Fibroblast of peridontal ligament (primary cell): ENCODE measurements at regions not wholly inside any gene's neighbourhood (a gene's known extent, or its start where the extent isn't known, plus 50 kb on each side); places are given as distances from the start of the nearest gene placed in this dataset.
"Not testable (repeated sequence)": the region's sequence is repeated elsewhere in the genome, so short reads cannot be mapped to it uniquely, and the experiment has no call there.

Experiments used
- DNase-seq: peaks from one replicate; pipeline ENCODE4 v3.0.0-alpha.2; 2010; ENCODE audit errors: extremely low read depth

DNA sequence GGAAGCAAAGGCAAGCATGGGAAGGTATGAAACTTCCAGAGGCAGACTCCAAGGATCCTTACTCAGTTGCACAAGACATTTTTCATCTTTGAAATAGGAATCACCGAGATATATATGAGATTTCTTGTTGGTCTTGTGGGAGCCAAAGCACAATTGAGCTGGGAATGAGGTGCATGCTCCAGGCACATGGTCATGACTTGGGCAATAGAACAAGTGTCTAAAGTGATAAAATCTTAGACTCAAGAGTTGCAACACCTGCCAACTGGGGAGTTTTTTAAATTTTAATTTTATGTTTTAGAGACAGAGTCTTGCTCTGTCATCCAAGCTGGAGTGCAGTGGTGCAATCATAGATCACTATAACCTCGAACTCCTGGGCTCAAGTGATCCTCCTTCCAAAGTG is 169.5 kb upstream of the ADCY1 start:
- no peak for DNase-seq

DNA sequence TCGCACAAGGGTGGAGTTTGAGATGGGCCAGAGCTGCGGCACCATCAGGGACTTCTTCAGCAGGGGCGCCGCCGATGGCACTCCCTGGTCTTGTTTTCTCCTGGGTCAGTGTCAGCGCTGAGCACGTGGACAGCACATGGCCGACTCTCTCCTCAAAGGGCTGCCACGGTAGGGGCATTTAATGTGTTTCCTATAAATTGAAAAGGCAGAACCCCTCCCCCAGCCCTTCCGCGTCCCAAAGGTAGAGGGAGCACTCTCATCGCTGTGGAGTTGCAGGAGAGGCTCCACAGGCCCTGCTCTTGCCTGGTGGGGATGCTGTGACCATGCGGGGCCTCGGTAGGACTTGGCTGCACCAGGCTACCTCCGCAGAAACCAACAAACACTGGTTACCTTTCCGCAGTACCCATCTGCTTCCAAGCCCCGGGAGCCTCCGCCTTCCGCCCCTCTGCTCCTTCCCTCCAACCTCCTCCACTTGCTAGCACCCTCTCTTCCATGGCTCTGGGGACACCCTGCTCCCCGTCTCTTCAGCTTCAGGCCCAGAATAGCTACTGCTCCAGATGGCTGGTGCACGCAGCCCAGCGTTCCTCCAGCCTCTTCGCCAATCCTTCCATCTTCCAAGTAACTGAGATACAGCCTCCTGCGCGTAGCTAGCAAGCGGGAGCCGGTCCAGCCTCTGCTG is 166.3 kb upstream of the ADCY1 start:
- DNase-seq = no peak

DNA sequence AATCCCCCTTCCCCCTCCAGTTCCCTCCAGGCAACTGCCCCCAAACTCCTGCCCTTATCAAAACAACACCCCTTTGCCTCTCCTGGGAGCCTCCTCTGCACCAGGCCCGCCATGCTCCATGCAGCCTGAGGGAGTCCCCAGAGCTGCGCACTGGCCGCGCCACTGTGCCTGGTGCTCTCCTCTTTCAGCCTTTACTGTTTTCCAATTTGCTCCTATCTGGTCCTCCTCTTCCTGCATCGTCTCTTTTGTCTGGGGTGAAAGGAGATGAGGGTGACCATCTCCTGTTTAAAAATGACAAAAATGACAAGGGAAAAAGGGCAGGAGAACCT is 165.8 kb upstream of the ADCY1 start:
- DNase-seq = no peak

DNA sequence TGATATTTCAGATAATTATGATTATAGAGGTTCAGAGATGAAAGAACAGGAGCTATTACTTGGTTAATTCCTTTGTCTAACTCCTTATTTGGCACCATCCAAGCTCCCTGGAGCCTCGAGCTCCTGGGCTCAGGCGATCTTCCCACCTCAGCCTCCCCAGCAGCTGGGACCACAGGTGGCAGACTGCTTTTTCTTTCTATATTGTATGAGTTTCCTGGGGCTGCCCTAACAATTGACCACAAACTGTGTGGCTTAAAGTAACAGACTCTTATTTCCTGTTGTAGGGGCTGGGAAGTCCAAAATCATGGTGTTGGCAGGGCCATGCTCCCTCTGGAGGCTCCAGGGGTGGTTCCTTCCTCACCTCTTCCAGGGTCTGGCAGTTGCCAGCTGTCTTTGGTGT is 163.3 kb upstream of the ADCY1 start:
- DNase-seq = no peak

- no peak for DNase-seq
These were observed 160.7 kb upstream of the ADCY1 start for GRCh38 chr7:45413419-45413818.

- no peak for DNase-seq
These were observed 159.9 kb upstream of the ADCY1 start for GRCh38 chr7:45414226-45414625.

GRCh38 chr7:45415265-45415664 is 158.9 kb upstream of the ADCY1 start:
- no peak for DNase-seq

DNA sequence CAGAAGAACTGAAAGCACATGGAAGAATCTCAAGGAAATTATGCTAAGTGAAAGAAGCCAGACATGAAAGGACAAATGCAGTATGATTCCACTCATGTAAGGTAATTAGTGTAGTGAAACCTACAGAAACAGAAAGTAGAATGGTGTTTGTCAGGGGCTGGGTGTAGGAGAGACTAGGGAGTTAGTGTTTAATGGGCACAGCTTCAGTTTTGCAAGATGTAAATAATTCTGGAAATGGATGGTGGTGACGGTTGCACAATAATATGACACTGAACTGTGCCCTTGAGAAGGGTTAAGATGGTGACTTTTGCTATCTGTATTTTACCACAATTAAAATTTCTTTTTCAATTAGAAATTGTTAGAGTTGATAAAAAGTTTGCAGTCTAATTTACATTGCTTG is 157.3 kb upstream of the ADCY1 start:
- DNase-seq = no peak

GRCh38 chr7:45417268-45417667 is 156.9 kb upstream of the ADCY1 start:
- no peak for DNase-seq

DNA sequence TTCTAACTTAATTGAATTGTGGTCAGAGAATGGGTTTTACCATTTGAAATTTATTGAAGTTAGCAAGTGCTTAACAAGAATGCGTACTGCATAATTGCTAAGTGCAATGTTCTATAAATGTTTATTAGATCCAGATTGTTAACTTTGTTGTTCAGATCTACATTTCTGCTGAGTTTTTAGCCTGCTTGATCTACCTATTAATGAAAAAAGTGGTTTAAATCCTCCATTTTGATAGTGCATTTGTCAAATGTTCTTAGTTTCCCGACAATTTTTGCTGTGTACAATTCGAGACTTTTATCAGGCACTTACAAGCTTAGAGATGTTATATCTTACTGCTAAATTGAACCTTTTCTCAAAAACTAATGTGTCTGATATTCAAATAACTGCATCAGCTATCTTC is 156.4 kb upstream of the ADCY1 start:
- no peak for DNase-seq

GRCh38 chr7:45420843-45421495 is 153.2 kb upstream of the ADCY1 start:
- DNase-seq = peak; percentile 37

DNA sequence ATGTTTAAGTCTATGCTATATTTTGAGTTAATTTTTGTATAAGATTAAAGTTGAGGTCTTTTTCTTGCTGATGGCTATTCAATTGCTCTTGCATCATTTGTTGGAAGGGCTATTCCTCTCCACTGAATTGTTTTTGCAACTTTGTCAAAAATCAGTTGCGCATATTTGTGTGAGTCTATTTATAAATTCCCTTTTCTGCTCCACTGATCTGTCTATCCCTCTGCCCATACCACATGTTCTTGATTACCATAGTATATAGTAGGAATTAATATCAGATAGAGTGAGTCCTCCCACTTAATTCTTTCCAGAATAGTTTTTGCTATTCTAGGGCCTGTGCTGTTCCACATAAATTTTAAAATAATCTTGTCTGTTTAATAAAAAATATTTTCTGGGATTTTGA is 152.4 kb upstream of the ADCY1 start:
- peak; percentile 5 for DNase-seq

DNA sequence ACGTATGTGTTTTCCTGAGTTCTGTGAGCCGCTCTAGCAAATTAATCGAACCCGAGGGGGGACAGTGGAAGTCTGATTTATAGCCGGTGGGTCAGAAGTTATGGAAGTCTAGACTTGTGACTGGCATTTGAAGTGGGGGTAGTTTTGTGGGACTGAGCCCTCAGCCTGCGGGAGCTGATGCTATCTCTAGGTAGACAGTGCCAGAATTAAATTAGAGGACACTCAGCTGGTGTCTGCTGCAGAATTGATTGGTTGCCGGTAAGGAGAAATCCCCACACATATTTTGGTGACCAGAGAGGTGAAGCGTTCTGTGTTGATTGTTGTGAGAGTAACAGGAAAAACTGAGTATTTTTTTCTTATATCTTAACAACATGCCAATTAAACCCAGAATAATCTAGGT is 143.8 kb upstream of the ADCY1 start:
- DNase-seq = no peak

- no peak for DNase-seq
These were observed 139.9 kb upstream of the ADCY1 start for GRCh38 chr7:45434167-45434784.

DNA sequence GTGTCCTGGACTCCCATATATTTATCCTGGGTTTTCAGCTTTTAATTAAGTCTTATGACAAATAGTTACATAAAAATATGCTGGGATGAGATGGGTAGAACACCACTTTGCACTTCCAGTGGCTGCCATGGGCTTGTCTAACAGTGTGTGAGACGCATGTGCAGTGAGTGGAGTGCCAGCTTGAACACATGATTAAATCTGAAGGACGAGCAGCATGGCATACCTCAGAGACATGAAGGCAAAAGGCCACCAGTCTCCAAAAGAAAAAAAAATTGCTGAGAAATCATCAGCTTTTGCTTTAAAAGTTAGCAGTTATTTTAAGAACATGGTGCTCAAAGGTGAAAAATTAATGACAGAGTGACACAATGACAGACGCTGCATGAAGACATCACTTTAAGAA is 139.0 kb upstream of the ADCY1 start:
- DNase-seq = no peak

- DNase-seq = peak; percentile 36
These were observed 138.3 kb upstream of the ADCY1 start for GRCh38 chr7:45435846-45436245.

- DNase-seq = not testable (repeated sequence)
These were observed 133.4 kb upstream of the ADCY1 start for GRCh38 chr7:45440776-45441175.

- no peak for DNase-seq
These were observed 130.9 kb upstream of the ADCY1 start for GRCh38 chr7:45443263-45443662.

GRCh38 chr7:45446195-45446944 is 127.8 kb upstream of the ADCY1 start:
- DNase-seq = no peak

- no peak for DNase-seq
These were observed 126.9 kb upstream of the ADCY1 start for GRCh38 chr7:45447296-45447695.

DNA sequence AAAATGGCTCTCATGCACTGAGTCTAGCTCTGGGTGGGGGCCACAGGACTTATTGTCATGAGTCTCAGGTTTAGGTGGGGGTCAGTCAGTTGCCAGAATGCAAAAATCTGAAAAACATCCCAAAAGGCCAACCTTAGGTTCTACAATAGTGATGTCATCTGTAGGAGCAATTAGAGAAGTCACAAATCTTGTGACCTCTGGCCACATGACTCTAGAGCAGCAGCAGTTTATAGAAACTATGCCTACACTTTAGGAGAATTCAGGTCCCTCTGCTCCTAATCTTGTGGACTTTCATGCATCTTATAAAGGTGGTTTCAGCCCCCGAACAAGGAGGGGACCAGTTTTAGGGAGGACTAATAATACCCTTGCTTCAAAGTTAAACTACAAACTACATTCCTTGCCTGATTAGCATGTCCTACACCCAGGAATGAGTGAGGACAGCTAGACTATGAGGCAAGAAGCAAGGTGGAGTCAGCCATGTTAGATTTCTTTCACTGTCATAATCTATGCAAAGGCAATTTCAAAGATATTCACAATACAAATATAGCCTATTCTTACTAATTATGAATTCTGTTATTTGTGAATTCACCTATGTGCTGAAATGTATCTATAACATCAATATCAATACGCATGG is 123.5 kb upstream of the ADCY1 start:
- no peak for DNase-seq

GRCh38 chr7:45451342-45452035 is 122.7 kb upstream of the ADCY1 start:
- no peak for DNase-seq
